Mesendoderm (in vitro differentiated cells): ENCODE measurements at regions not wholly inside any gene's neighbourhood (a gene's known extent, or its start where the extent isn't known, plus 50 kb on each side); places are given as distances from the start of the nearest gene placed in this dataset.

ENCODE experiments used
- DNase-seq: peaks from one replicate; pipeline ENCODE4 v3.0.0; 2013
- H2AK5ac ChIP-seq: 2 replicates; pipeline ENCODE4 v1.6.1; 2013; ENCODE audit warnings: low read length, inconsistent platforms
- H2BK120ac ChIP-seq: 2 replicates; pipeline ENCODE4 v1.6.1; 2013; ENCODE audit warnings: low read depth, mild to moderate bottlenecking, low read length, moderate library complexity, mixed read lengths
- H2BK15ac ChIP-seq: replicated peaks from 2 replicates; pipeline ENCODE4 v1.6.1; 2013; ENCODE audit warnings: low read depth, mild to moderate bottlenecking, moderate library complexity
- H2BK5ac ChIP-seq: 2 replicates; pipeline ENCODE4 v1.6.1; 2013; ENCODE audit warnings: low read length, inconsistent platforms
- H3K18ac ChIP-seq: 2 replicates; pipeline ENCODE4 v1.6.1; 2013; ENCODE audit warnings: mild to moderate bottlenecking, low read length, mixed read lengths
- H3K23ac ChIP-seq: one replicate; pipeline ENCODE4 v1.6.1; 2013; ENCODE audit warnings: low read length
- H3K27ac ChIP-seq: 2 replicates; pipeline ENCODE4 v1.5.1; 2013; ENCODE audit warnings: low read depth, mild to moderate bottlenecking, inconsistent platforms, low read length, moderate library complexity
- H3K27me3 ChIP-seq: 2 replicates; pipeline ENCODE4 v1.6.1; 2013; ENCODE audit warnings: low read length, control low read depth, mild to moderate bottlenecking, inconsistent platforms; ENCODE audit not compliant: insufficient read depth, poor library complexity
- H3K36me3 ChIP-seq: 2 replicates; pipeline ENCODE4 v1.6.1; 2013; ENCODE audit warnings: low read length, inconsistent platforms; ENCODE audit not compliant: control insufficient read depth, insufficient read depth
- H3K4ac ChIP-seq: one replicate; pipeline ENCODE4 v1.6.1; 2013; ENCODE audit warnings: low read depth, mild to moderate bottlenecking, low read length, moderate library complexity
- H3K4me1 ChIP-seq: 2 replicates; pipeline ENCODE4 v1.6.1; 2013; ENCODE audit warnings: low read depth, low read length, inconsistent platforms; ENCODE audit not compliant: control insufficient read depth
- H3K4me2 ChIP-seq: 2 replicates; pipeline ENCODE4 v1.6.1; 2013; ENCODE audit warnings: low read length
- H3K4me3 ChIP-seq: 2 replicates; pipeline ENCODE4 v1.5.1; 2013; ENCODE audit warnings: mild to moderate bottlenecking, low read length
- H3K56ac ChIP-seq: one replicate; pipeline ENCODE4 v1.6.1; 2013; ENCODE audit warnings: low read length
- H3K79me1 ChIP-seq: 2 replicates; pipeline ENCODE4 v1.6.1; 2013; ENCODE audit warnings: low read length, inconsistent platforms
- H3K79me2 ChIP-seq: 2 replicates; pipeline ENCODE4 v1.6.1; 2013; ENCODE audit warnings: mild to moderate bottlenecking, low read length; ENCODE audit not compliant: control insufficient read depth, insufficient read depth
- H3K9ac ChIP-seq: 2 replicates; pipeline ENCODE4 v1.6.1; 2013; ENCODE audit warnings: low read length, inconsistent platforms
- H4K5ac ChIP-seq: one replicate; pipeline ENCODE4 v1.6.1; 2013; ENCODE audit warnings: low read length
- H4K8ac ChIP-seq: one replicate; pipeline ENCODE4 v1.6.1; 2013; ENCODE audit warnings: low read depth, mild to moderate bottlenecking, control low read depth, low read length, moderate library complexity
- WGBS: extraction: QIAGEN DNeasy Blood & Tissue Kit; methylation state at CpG from one replicate; pipeline ENCODE4 v1.1.7; 2013; ENCODE audit warnings: low lambda C conversion rate, missing lambda C conversion rate; ENCODE audit not compliant: insufficient coverage; ENCODE audit errors: extremely low coverage; 5-methylcytosine and 5-hydroxymethylcytosine counted together

- H3K18ac ChIP-seq, result no peak overlapping the region
- no peaks in the 10 kb centered on the region for H3K79me1 ChIP-seq
- no CpG with 5 or more reads among the region's 6 CpGs for WGBS
- no peak overlapping the region for H3K27ac ChIP-seq
- no peak overlapping the region for H4K5ac ChIP-seq
- no peak overlapping the region for H3K23ac ChIP-seq
- H3K4ac ChIP-seq, result no peak overlapping the region
- H3K4me3 ChIP-seq, result no peak overlapping the region
- H3K27me3 ChIP-seq, result no peaks in the 10 kb centered on the region
- H2BK15ac ChIP-seq, result no peak overlapping the region
- H3K4me1 ChIP-seq, result no peaks in the 10 kb centered on the region
- H3K36me3 ChIP-seq, result no peaks in the 10 kb centered on the region
- no peaks in the 10 kb centered on the region for H3K79me2 ChIP-seq
- H3K56ac ChIP-seq, result no peak overlapping the region
- H2BK5ac ChIP-seq, result no peak overlapping the region
- H3K4me2 ChIP-seq, result no peak overlapping the region
- H2BK120ac ChIP-seq, result no peak overlapping the region
- H2AK5ac ChIP-seq, result no peak overlapping the region
- no peak for DNase-seq
- no peak overlapping the region for H3K9ac ChIP-seq
- no peak overlapping the region for H4K8ac ChIP-seq
Measured at GRCh38 chr17:69820876-69821473, 254.1 kb upstream of the KCNJ16 start.

GRCh38 chr17:69822314-69822875 lies 252.6 kb upstream of the KCNJ16 start:
- H4K8ac ChIP-seq, result no peak overlapping the region
- H2BK120ac ChIP-seq, result no peak overlapping the region
- no peaks in the 10 kb centered on the region for H3K36me3 ChIP-seq
- no peak for DNase-seq
- WGBS, result no CpG with 5 or more reads among the region's 8 CpGs
- H2BK5ac ChIP-seq, result no peak overlapping the region
- H3K79me2 ChIP-seq, result no peaks in the 10 kb centered on the region
- H2AK5ac ChIP-seq, result no peak overlapping the region
- H3K4me2 ChIP-seq, result no peak overlapping the region
- H2BK15ac ChIP-seq, result no peak overlapping the region
- H3K4me1 ChIP-seq, result no peaks in the 10 kb centered on the region
- H3K79me1 ChIP-seq, result no peaks in the 10 kb centered on the region
- H3K18ac ChIP-seq, result no peak overlapping the region
- no peak overlapping the region for H3K4ac ChIP-seq
- no peak overlapping the region for H3K56ac ChIP-seq
- H3K23ac ChIP-seq, result no peak overlapping the region
- no peak overlapping the region for H3K9ac ChIP-seq
- no peaks in the 10 kb centered on the region for H3K27me3 ChIP-seq
- H4K5ac ChIP-seq, result no peak overlapping the region
- H3K27ac ChIP-seq, result no peak overlapping the region
- no peak overlapping the region for H3K4me3 ChIP-seq

DNA sequence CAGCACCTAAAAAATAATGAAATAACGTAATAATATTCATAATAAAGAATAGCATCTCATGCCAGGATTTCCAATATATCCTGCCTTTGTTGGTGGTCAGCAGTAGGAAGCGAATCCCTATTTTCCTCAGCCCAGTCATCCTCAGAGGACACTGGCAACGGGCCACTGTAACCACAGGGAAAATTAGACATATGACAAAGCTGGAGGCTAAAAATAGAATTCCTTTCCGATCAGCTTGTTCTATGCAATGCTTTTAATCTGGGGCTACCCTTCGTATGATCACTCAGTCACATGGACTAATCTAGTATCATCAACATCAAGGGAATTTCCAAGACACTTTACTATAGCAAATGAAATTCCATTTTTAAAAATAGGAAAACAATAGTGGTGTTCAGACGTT lies 246.9 kb upstream of the KCNJ16 start:
- no peak overlapping the region for H3K56ac ChIP-seq
- H3K79me1 ChIP-seq, result no peaks in the 10 kb centered on the region
- no peaks in the 10 kb centered on the region for H3K79me2 ChIP-seq
- H3K4me3 ChIP-seq, result no peak overlapping the region
- H3K27me3 ChIP-seq, result no peaks in the 10 kb centered on the region
- H4K5ac ChIP-seq, result no peak overlapping the region
- no CpG with 5 or more reads among the region's 6 CpGs for WGBS
- no peaks in the 10 kb centered on the region for H3K4me1 ChIP-seq
- H2BK5ac ChIP-seq, result no peak overlapping the region
- H2BK15ac ChIP-seq, result no peak overlapping the region
- H3K36me3 ChIP-seq, result no peaks in the 10 kb centered on the region
- no peak overlapping the region for H3K4me2 ChIP-seq
- H3K23ac ChIP-seq, result no peak overlapping the region
- H3K9ac ChIP-seq, result no peak overlapping the region
- H3K18ac ChIP-seq, result no peak overlapping the region
- no peak overlapping the region for H4K8ac ChIP-seq
- H2AK5ac ChIP-seq, result no peak overlapping the region
- H2BK120ac ChIP-seq, result no peak overlapping the region
- H3K27ac ChIP-seq, result no peak overlapping the region
- no peak for DNase-seq
- no peak overlapping the region for H3K4ac ChIP-seq

DNA sequence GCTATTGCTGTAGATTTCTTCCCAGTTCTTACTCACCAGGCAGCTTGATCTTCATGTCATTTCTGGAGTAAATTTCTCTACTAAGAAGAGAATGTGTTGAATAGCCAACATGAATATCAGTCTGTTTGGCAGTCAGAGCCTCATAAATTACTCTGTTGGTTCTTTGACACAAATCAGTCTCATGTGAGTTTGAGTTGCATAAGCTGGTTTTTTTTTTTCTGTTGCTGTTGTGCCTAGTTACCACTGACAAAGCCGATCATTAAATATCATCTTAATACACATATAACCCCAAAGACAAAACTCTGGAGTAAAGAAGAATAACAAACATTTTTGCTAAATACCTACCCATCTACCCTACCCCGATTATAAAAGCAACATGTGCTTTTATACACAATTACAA lies 240.5 kb upstream of the KCNJ16 start:
- DNase-seq, result no peak
- no peak overlapping the region for H3K4ac ChIP-seq
- no peak overlapping the region for H2AK5ac ChIP-seq
- no peak overlapping the region for H3K23ac ChIP-seq
- H2BK120ac ChIP-seq, result no peak overlapping the region
- H3K4me2 ChIP-seq, result no peak overlapping the region
- H3K56ac ChIP-seq, result no peak overlapping the region
- H3K9ac ChIP-seq, result no peak overlapping the region
- no peaks in the 10 kb centered on the region for H3K36me3 ChIP-seq
- no peak overlapping the region for H2BK5ac ChIP-seq
- no peak overlapping the region for H4K8ac ChIP-seq
- H3K79me1 ChIP-seq, result no peaks in the 10 kb centered on the region
- no peaks in the 10 kb centered on the region for H3K27me3 ChIP-seq
- no peak overlapping the region for H3K18ac ChIP-seq
- H3K4me1 ChIP-seq, result no peaks in the 10 kb centered on the region
- H3K79me2 ChIP-seq, result no peaks in the 10 kb centered on the region
- no peak overlapping the region for H3K4me3 ChIP-seq
- no peak overlapping the region for H4K5ac ChIP-seq
- H3K27ac ChIP-seq, result no peak overlapping the region
- WGBS, result no CpG with 5 or more reads among the region's 2 CpGs
- H2BK15ac ChIP-seq, result no peak overlapping the region

- H3K27me3 ChIP-seq, result no peaks in the 10 kb centered on the region
- H3K36me3 ChIP-seq, result no peaks in the 10 kb centered on the region
- no peak overlapping the region for H3K9ac ChIP-seq
- WGBS, result no CpG with 5 or more reads among the region's 4 CpGs
- H3K79me1 ChIP-seq, result no peaks in the 10 kb centered on the region
- H3K18ac ChIP-seq, result no peak overlapping the region
- H3K23ac ChIP-seq, result no peak overlapping the region
- no peak overlapping the region for H2BK15ac ChIP-seq
- no peak overlapping the region for H4K5ac ChIP-seq
- no peak overlapping the region for H3K4me3 ChIP-seq
- H2BK5ac ChIP-seq, result no peak overlapping the region
- H3K79me2 ChIP-seq, result no peaks in the 10 kb centered on the region
- no peaks in the 10 kb centered on the region for H3K4me1 ChIP-seq
- no peak overlapping the region for H3K56ac ChIP-seq
- H3K4me2 ChIP-seq, result no peak overlapping the region
- no peak overlapping the region for H2AK5ac ChIP-seq
- no peak overlapping the region for H2BK120ac ChIP-seq
- no peak overlapping the region for H3K27ac ChIP-seq
- no peak for DNase-seq
- H3K4ac ChIP-seq, result no peak overlapping the region
- no peak overlapping the region for H4K8ac ChIP-seq
Measured at GRCh38 chr17:69851736-69852135, 223.3 kb upstream of the KCNJ16 start.
